ENCODE measurements at regions not wholly inside any gene's neighbourhood (a gene's known extent, or its start where the extent isn't known, plus 50 kb on each side); places are given as distances from the start of the nearest gene placed in this dataset.

DNA sequence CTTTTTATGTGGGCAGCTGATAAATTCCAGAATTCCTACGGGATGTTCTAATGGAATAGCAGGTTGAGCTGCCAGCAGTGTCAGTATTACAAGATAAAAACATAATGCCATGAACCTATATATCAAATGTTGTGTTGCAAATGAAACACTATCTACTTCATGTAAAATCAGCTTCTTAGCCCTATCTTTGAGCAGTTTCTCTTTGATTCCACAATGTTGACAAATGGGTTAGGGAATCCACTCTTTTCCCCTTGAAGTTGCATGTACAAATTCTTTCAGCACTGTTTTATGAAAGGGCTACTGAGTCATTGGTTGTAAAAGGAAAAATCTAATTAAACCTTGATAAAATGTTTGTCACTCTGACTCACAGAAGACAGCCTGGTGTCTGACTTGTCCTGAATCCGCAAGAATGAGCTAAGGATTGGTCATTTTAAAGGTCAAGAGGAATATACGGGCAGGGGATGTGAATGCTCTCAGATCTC lies 950.6 kb upstream of the NUDT12 start:
- TF ChIP-seq, protein P1, sequence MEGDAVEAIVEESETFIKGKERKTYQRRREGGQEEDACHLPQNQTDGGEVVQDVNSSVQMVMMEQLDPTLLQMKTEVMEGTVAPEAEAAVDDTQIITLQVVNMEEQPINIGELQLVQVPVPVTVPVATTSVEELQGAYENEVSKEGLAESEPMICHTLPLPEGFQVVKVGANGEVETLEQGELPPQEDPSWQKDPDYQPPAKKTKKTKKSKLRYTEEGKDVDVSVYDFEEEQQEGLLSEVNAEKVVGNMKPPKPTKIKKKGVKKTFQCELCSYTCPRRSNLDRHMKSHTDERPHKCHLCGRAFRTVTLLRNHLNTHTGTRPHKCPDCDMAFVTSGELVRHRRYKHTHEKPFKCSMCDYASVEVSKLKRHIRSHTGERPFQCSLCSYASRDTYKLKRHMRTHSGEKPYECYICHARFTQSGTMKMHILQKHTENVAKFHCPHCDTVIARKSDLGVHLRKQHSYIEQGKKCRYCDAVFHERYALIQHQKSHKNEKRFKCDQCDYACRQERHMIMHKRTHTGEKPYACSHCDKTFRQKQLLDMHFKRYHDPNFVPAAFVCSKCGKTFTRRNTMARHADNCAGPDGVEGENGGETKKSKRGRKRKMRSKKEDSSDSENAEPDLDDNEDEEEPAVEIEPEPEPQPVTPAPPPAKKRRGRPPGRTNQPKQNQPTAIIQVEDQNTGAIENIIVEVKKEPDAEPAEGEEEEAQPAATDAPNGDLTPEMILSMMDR (IDR thresholded peaks at IDR 0.05): no peak
- TF ChIP-seq EZH2 (IDR thresholded peaks at IDR 0.05; ENCODE audit: borderline replicate concordance, insufficient read depth, low read depth, low read length, poor library complexity, severe bottlenecking): no peak
